HCT116 (cell line): ENCODE measurements at regions not wholly inside any gene's neighbourhood (a gene's known extent, or its start where the extent isn't known, plus 50 kb on each side); places are given as distances from the start of the nearest gene placed in this dataset.

Experiments used
- POLR2AphosphoS5 ChIP-seq: IDR thresholded peaks from 2 replicates; pipeline ENCODE4 v1.6.1; 2011; ENCODE audit warnings: mild to moderate bottlenecking, low read depth, low read length, moderate library complexity
- TF ChIP-seq, protein P1 (sequence below), 3 experiments: fragments of 200-600 bp in 1 of 3; sonication (generic) in 1 of 3; IDR thresholded peaks in 2 of 3; conservative IDR thresholded peaks in 1 of 3; 2 replicates each; pipeline ENCODE4 v1.5.1; 2012 to 2017; ENCODE audit warnings: low read depth in 2 of 3, low read length in 2 of 3, antibody characterized with exemption in 1 of 3, borderline replicate concordance in 1 of 3, control low read depth in 1 of 3, mild to moderate bottlenecking in 1 of 3, mixed read lengths in 1 of 3, mixed run types in 1 of 3, moderate library complexity in 1 of 3; ENCODE audit not compliant: insufficient read depth in 1 of 3

DNA sequence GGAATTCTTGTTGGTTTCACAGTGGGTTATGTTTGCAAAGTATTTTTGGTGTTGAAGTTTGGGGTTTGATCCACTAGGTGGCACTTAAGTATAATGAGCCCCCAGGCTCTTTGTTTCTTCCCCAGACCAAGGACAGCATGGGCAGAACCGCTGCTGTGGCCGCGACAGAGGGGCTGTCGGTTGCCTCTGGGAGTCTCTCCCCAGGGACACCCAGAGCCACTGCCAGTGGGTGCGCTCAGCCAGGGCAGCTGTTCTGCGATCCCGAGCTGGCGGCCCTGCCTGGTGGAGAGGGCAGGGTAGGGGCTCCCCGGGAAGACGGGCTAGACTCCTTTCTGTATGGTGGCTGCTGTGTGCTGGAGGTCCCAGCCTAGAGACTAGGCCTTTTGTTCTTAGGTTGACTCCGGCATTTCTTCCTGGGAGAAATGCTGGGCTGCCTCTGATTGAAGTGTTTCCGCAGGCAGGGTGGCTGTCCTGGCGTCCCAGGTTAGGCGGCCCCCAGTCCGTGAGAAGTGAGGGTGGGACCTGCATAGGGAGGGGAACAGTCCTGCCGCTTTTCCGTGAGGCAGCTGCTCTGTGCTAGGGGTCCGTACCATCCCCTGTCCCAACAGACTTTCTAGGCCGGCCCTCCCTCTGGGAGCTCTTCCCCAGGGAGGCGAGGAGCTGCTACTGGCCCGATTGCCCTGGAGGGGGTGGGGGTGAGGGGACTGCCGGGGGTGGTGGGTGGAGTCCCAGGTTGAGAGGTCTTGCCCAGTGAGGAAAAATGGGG is 253.1 kb upstream of the PELI2 start:
- TF ChIP-seq POLR2AphosphoS5 = no peak
- TF ChIP-seq, protein P1, sequence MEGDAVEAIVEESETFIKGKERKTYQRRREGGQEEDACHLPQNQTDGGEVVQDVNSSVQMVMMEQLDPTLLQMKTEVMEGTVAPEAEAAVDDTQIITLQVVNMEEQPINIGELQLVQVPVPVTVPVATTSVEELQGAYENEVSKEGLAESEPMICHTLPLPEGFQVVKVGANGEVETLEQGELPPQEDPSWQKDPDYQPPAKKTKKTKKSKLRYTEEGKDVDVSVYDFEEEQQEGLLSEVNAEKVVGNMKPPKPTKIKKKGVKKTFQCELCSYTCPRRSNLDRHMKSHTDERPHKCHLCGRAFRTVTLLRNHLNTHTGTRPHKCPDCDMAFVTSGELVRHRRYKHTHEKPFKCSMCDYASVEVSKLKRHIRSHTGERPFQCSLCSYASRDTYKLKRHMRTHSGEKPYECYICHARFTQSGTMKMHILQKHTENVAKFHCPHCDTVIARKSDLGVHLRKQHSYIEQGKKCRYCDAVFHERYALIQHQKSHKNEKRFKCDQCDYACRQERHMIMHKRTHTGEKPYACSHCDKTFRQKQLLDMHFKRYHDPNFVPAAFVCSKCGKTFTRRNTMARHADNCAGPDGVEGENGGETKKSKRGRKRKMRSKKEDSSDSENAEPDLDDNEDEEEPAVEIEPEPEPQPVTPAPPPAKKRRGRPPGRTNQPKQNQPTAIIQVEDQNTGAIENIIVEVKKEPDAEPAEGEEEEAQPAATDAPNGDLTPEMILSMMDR (IDR thresholded peaks at IDR 0.05 in 2 of 3, conservative IDR thresholded peaks at IDR 0.05 in 1 of 3; ENCODE audit: borderline replicate concordance in 1 of 3, insufficient read depth in 1 of 3, low read depth in 2 of 3, low read length in 2 of 3) = peak; percentile 39 to 56 (median 56); a peak in 4 of 6 replicates
